Chondrocyte (in vitro differentiated cells): ENCODE measurements at regions not wholly inside any gene's neighbourhood (a gene's known extent, or its start where the extent isn't known, plus 50 kb on each side); places are given as distances from the start of the nearest gene placed in this dataset.

Source experiments
- DNase-seq: peaks from one replicate; pipeline ENCODE4 v3.0.0; 2021; ENCODE audit warnings: mixed read lengths, low spot score
- H3K27ac Mint-ChIP-seq: one replicate; pipeline ENCODE4 v1.8.0; 2021; ENCODE audit warnings: mild to moderate bottlenecking, moderate library complexity, mixed read lengths; ENCODE audit not compliant: unreplicated experiment
- H3K27me3 Mint-ChIP-seq: 2 replicates; pipeline ENCODE4 v1.8.0; 2021; ENCODE audit warnings: low read depth, mixed read lengths
- H3K36me3 Mint-ChIP-seq: 2 replicates; pipeline ENCODE4 v1.8.0; 2021; ENCODE audit warnings: low read depth, mixed read lengths
- H3K4me1 Mint-ChIP-seq: 2 replicates; pipeline ENCODE4 v1.8.0; 2021; ENCODE audit warnings: low read depth, mild to moderate bottlenecking, mixed read lengths
- H3K4me3 Mint-ChIP-seq: one replicate; pipeline ENCODE4 v1.8.0; 2021; ENCODE audit warnings: mild to moderate bottlenecking, moderate library complexity, mixed read lengths; ENCODE audit not compliant: unreplicated experiment
- H3K9me3 Mint-ChIP-seq: 2 replicates; pipeline ENCODE4 v1.8.0; 2021; ENCODE audit warnings: low read depth, mixed read lengths
- CTCF ChIP-seq: fragments of 200-600 bp; sonication (generic); IDR thresholded peaks from 2 replicates; pipeline ENCODE4 v1.5.0; 2021; ENCODE audit warnings: antibody characterized with exemption, mild to moderate bottlenecking, moderate library complexity

GRCh38 chr10:131500181-131500580 lies 188.7 kb upstream of the TCERG1L start:
- Mint-ChIP-seq H3K9me3 (peaks cover 58% of the 10 kb centered on the region), H3K4me1 (no peaks in the 10 kb centered on the region)

GRCh38 chr10:131500892-131501291 lies 189.4 kb upstream of the TCERG1L start:
- DNase-seq, result peak; percentile 32
- Mint-ChIP-seq H3K36me3 (no peaks in the 10 kb centered on the region), H3K27me3 (no peaks in the 10 kb centered on the region), H3K27ac (no peak overlapping the region), H3K4me1 (no peaks in the 10 kb centered on the region), H3K4me3 (no peak overlapping the region), H3K9me3 (peaks cover 57% of the 10 kb centered on the region)
- TF ChIP-seq CTCF, result no peak

More at GRCh38 chr10:131500181-131500580, 188.7 kb upstream of the TCERG1L start:
- Mint-ChIP-seq H3K36me3 (no peaks in the 10 kb centered on the region), H3K27ac (no peak overlapping the region), H3K27me3 (no peaks in the 10 kb centered on the region), H3K4me3 (no peak overlapping the region)
- TF ChIP-seq CTCF, result no peak
- DNase-seq, result peak; percentile 40

- DNase-seq, result no peak
- Mint-ChIP-seq H3K27me3 (no peaks in the 10 kb centered on the region), H3K27ac (no peak overlapping the region), H3K4me3 (no peak overlapping the region), H3K36me3 (no peaks in the 10 kb centered on the region), H3K9me3 (peaks cover 54% of the 10 kb centered on the region), H3K4me1 (no peaks in the 10 kb centered on the region)
- TF ChIP-seq CTCF, result no peak
These were observed 192.5 kb upstream of the TCERG1L start for GRCh38 chr10:131503992-131504391.

GRCh38 chr10:131511391-131511790 lies 199.9 kb upstream of the TCERG1L start:
- no peaks in the 10 kb centered on the region for H3K27me3 Mint-ChIP-seq
- H3K4me3 Mint-ChIP-seq, result no peak overlapping the region
- TF ChIP-seq CTCF, result no peak
- H3K36me3 Mint-ChIP-seq, result no peaks in the 10 kb centered on the region
- no peak overlapping the region for H3K27ac Mint-ChIP-seq
- H3K9me3 Mint-ChIP-seq, result peaks cover 31% of the 10 kb centered on the region
- no peaks in the 10 kb centered on the region for H3K4me1 Mint-ChIP-seq
- no peak for DNase-seq

- H3K27me3 Mint-ChIP-seq, result no peaks in the 10 kb centered on the region
These were observed 201.3 kb upstream of the TCERG1L start for GRCh38 chr10:131512852-131513251.

More at GRCh38 chr10:131512852-131513251, 201.3 kb upstream of the TCERG1L start:
- no peak for TF ChIP-seq CTCF
- Mint-ChIP-seq H3K27ac (no peak overlapping the region), H3K4me3 (no peak overlapping the region), H3K9me3 (peaks cover 24% of the 10 kb centered on the region), H3K4me1 (no peaks in the 10 kb centered on the region), H3K36me3 (no peaks in the 10 kb centered on the region)
- no peak for DNase-seq
